ENCODE measurements at regions not wholly inside any gene's neighbourhood (a gene's known extent, or its start where the extent isn't known, plus 50 kb on each side); places are given as distances from the start of the nearest gene placed in this dataset.

- no peak overlapping the region for H3K4me3 ChIP-seq (ENCODE audit: low read depth, poor library complexity, severe bottlenecking)
- WGBS, 2 donors: 15 to 16% methylated on average over 4 of the region's 4 CpGs
- DNase-seq (ENCODE audit: low spot score in 2 of 2): no peak
- TF ChIP-seq CTCF (IDR thresholded peaks at IDR 0.05) (no peak), POLR2A (IDR thresholded peaks at IDR 0.05) (no peak)
- intact Hi-C loops (cut with DNase I; ENCODE audit: low total_unique reads): no loop called here
Measured at GRCh38 chr3:118792191-118792590, 242.5 kb downstream of the IGSF11 start.

- intact Hi-C loops (cut with DNase I; ENCODE audit: low total_unique reads): no loop called here
- no peak for DNase-seq (ENCODE audit: low spot score in 2 of 2)
- no peak overlapping the region for H3K4me3 ChIP-seq (ENCODE audit: low read depth, poor library complexity, severe bottlenecking)
- TF ChIP-seq POLR2A (IDR thresholded peaks at IDR 0.05) (no peak), CTCF (IDR thresholded peaks at IDR 0.05) (no peak)
Measured at GRCh38 chr3:118793176-118793575, 241.5 kb downstream of the IGSF11 start.

GRCh38 chr3:118799303-118799702 lies 235.3 kb downstream of the IGSF11 start:
- WGBS, 2 donors: 68 to 79% methylated on average over 3 of the region's 3 CpGs
- DNase-seq (ENCODE audit: low spot score in 2 of 2): no peak
- no peak overlapping the region for H3K4me3 ChIP-seq (ENCODE audit: low read depth, poor library complexity, severe bottlenecking)
- TF ChIP-seq POLR2A (IDR thresholded peaks at IDR 0.05) (no peak), CTCF (IDR thresholded peaks at IDR 0.05) (no peak)
- intact Hi-C loops (cut with DNase I; ENCODE audit: low total_unique reads): no loop called here

- WGBS, 2 donors: 49 to 57% methylated on average over 8 of the region's 8 CpGs
- intact Hi-C loops (cut with DNase I; ENCODE audit: low total_unique reads): no loop called here
- TF ChIP-seq CTCF (IDR thresholded peaks at IDR 0.05): no peak
- TF ChIP-seq POLR2A (IDR thresholded peaks at IDR 0.05): no peak
- H3K4me3 ChIP-seq (ENCODE audit: low read depth, poor library complexity, severe bottlenecking): no peak overlapping the region
- DNase-seq (ENCODE audit: low spot score in 2 of 2): no peak
Measured at GRCh38 chr3:118801899-118802298, 232.7 kb downstream of the IGSF11 start.

- no peak for DNase-seq (ENCODE audit: low spot score in 2 of 2)
- TF ChIP-seq POLR2A (IDR thresholded peaks at IDR 0.05) (no peak), CTCF (IDR thresholded peaks at IDR 0.05) (no peak)
- WGBS, 2 donors: 80 to 89% methylated on average over 13 of the region's 13 CpGs
- intact Hi-C loops (cut with DNase I; ENCODE audit: low total_unique reads): no loop called here
- H3K4me3 ChIP-seq (ENCODE audit: low read depth, poor library complexity, severe bottlenecking): no peak overlapping the region
Measured at GRCh38 chr3:118802325-118803095, 232.1 kb downstream of the IGSF11 start.

- intact Hi-C loops (cut with DNase I; ENCODE audit: low total_unique reads): no loop called here
- 81 to 83% methylated on average over 3 of the region's 3 CpGs for WGBS, 2 donors
- DNase-seq (ENCODE audit: low spot score in 2 of 2): no peak
- H3K4me3 ChIP-seq (ENCODE audit: low read depth, poor library complexity, severe bottlenecking): no peak overlapping the region
- TF ChIP-seq POLR2A (IDR thresholded peaks at IDR 0.05) (no peak), CTCF (IDR thresholded peaks at IDR 0.05) (no peak)
Measured at GRCh38 chr3:118803096-118803476, 231.6 kb downstream of the IGSF11 start.

All from lower leg skin (tissue), 4 donors.